Hepatocyte (in vitro differentiated cells): ENCODE measurements at regions not wholly inside any gene's neighbourhood (a gene's known extent, or its start where the extent isn't known, plus 50 kb on each side); places are given as distances from the start of the nearest gene placed in this dataset.

Experiments used
- EZH2 ChIP-seq: fragments of 200-600 bp; sonication (generic); IDR thresholded peaks from 2 replicates; pipeline ENCODE4 v1.6.1; 2016; ENCODE audit warnings: antibody characterized with exemption, mild to moderate bottlenecking, borderline replicate concordance
- EZH2phosphoT487 ChIP-seq: fragments of 200-600 bp; sonication (generic); IDR thresholded peaks from one replicate; pipeline ENCODE4 v1.6.1; 2018; ENCODE audit warnings: antibody characterized with exemption, mild to moderate bottlenecking, low read depth, moderate library complexity; ENCODE audit not compliant: unreplicated experiment, severe bottlenecking
- TF ChIP-seq, protein P1 (sequence below): fragments of 200-600 bp; sonication (generic); IDR thresholded peaks from 2 replicates; pipeline ENCODE4 v1.5.1; 2016; ENCODE audit warnings: antibody characterized with exemption, mild to moderate bottlenecking; ENCODE audit not compliant: poor library complexity

DNA sequence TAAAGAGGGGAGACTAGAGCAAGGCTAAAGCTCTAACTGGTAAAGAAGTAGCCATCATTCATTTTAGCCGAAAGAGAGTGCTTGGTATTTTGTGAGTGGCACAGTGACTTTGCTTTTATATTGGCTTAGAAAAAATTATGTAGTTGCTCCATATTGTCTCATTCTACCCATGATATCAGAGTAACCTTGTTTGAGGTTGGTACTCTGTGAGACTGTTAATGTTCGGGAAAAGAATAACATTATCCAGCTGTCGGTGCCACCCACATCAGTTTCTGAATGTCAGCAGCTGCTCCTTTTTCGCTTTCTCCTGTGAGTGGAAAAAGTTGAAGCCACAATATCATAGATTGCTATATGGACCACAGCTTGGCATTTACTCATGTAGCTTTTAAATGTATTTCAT lies 376.4 kb upstream of the KCNN2 start:
- TF ChIP-seq, protein P1, sequence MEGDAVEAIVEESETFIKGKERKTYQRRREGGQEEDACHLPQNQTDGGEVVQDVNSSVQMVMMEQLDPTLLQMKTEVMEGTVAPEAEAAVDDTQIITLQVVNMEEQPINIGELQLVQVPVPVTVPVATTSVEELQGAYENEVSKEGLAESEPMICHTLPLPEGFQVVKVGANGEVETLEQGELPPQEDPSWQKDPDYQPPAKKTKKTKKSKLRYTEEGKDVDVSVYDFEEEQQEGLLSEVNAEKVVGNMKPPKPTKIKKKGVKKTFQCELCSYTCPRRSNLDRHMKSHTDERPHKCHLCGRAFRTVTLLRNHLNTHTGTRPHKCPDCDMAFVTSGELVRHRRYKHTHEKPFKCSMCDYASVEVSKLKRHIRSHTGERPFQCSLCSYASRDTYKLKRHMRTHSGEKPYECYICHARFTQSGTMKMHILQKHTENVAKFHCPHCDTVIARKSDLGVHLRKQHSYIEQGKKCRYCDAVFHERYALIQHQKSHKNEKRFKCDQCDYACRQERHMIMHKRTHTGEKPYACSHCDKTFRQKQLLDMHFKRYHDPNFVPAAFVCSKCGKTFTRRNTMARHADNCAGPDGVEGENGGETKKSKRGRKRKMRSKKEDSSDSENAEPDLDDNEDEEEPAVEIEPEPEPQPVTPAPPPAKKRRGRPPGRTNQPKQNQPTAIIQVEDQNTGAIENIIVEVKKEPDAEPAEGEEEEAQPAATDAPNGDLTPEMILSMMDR: no peak
- TF ChIP-seq EZH2phosphoT487 (no peak), EZH2 (no peak)
